ENCODE measurements at regions not wholly inside any gene's neighbourhood (a gene's known extent, or its start where the extent isn't known, plus 50 kb on each side); places are given as distances from the start of the nearest gene placed in this dataset.
A peak's percentile ranks its signal among the peaks of the same experiment; 100 is the strongest.

DNA sequence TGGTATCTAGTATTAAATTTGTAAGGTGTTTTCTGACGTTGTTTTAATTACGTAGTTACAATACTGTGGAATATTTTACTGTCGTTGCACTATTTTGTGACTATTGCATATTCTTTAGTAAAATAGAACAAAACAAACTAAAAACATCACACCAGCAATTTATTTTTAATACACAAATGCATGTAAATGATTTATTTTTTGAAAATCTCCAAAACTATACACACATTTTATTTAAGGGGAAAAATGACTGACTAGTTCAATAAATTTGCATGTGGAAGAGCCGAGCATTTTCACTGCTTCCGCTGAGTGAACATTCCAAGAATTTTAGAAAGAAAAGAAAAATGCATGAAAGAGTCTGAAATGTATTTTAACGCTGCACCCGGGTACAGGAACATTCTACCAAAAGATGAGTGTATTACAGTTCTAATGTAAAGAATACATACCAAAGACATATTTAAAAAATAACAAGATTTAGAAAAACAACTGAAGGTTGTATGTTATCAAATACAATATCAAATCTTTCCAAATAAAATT is 257.7 kb downstream of the MEIS1 start:
- DNase-seq = no peak

DNA sequence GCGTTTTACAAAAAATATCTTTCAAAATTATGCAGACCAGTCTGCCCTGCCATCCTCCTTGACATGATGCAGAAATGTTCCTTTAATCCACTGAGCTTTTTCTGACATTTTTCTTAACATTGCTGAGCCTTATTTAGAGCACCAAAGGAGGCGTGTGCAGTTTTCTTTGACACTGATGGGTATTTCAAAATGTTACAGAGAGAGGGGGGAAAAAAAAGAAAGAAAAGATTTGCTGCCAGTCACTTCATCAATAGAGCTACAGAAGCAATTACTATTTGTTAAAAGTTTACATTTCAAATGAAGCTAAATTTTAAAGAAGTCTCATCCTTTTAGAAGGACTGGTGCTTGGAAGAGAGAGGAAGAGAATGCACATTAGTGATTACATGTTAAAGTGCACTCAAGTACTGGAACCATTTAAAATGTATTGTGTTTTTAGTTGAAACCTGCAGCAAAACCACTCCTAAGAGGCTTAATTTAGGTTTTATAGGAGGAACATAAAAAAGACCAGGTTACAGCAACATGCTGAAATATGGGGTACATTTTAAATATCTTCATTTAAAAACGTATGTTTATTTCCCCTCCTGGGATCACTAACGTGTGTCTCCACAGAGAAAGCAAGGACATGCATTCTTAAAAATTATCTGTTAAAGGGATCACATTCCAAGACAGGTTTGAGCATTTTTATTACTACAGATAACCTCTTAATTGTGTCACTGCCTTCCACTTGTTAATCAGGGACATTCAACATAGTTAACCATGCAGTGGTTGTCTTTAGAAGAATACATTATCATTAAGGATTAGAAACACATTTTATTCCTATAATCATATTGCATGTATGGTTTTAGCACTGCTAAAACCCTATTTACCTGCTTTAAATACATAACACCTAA is 258.4 kb downstream of the MEIS1 start:
- DNase-seq = no peak

DNA sequence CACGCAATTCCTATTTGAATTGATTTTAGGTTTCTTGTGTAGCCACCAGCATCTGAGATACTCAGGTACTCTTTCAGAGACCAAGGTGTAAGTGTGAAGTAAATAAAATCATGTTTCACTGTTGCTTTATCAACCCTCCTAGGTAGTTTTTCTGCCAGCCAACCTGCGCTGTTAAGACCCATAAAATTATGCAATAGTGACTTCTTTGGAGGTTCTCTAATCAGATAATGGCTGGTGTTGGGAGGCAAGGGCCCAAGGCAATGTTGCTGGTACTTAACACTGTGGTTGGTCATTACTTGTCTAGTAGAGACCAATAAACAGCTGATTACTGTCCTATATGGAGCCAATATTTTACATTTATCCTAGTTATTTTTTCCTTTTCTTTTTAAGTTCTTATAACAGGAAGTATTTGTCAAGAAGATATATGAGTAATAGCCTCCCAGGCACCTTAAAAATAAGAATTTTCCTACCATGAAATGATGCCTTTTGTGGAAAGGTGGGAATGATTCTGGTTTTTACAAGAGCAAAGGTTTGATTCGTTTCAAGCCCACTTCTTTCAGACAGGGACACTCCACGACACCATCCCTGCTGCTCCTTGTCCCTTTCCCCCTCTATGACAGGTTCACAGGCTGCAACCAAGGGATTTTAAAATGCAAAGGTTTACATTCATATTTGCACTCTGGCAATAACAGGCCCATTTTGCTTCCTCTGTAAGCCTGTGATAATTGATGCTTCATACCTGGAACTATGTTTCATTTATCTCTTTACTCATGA is 259.3 kb downstream of the MEIS1 start:
- no peak for DNase-seq

DNA sequence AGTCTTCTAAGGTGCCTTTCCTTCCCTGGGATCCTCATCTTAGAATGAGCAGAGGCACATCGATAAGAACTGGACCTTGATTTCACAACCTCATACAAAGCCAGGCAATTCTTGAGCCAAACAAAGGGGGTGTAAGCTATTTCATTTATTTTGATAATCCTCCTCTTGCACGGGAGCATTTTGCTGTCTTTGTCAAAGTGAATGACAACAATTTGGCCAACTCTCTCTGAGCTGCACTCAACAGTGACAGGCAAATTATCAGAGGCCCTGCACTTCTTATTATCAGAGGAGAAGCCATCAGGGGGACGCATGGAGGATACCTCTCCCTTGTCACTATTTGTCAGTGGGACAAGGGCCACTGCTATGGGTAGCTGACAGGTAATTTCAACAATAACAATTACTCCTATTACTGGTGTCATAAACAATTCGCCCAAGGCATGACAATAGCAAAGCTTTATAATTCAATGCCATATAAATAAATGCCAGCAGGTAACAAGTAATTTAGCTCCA is 260.4 kb downstream of the MEIS1 start:
- no peak for DNase-seq

- peak; percentile 3 for DNase-seq
These were observed 261.4 kb downstream of the MEIS1 start for GRCh38 chr2:66696374-66696773.

GRCh38 chr2:66696886-66697285 is 262.0 kb downstream of the MEIS1 start:
- no peak for DNase-seq

DNA sequence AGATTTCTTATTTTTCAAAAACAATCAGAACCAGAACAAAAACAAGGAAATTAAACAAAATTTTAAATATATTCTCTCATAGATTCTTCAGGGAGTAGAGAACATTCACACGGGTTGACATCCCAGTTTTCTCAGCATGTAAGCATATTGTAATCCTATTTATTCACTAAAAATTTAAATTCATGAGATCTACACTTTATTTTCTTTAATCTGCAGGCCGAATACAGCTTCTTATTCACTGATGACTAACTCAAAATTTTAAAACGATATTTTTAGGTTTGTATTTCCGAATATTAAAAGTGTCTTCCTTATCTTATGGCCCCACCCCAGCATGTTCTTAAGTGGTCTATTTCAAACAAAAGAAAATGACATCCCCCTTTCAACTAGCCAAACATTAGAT is 262.4 kb downstream of the MEIS1 start:
- no peak for DNase-seq

- DNase-seq = no peak
These were observed 263.2 kb downstream of the MEIS1 start for GRCh38 chr2:66698091-66698490.

DNA sequence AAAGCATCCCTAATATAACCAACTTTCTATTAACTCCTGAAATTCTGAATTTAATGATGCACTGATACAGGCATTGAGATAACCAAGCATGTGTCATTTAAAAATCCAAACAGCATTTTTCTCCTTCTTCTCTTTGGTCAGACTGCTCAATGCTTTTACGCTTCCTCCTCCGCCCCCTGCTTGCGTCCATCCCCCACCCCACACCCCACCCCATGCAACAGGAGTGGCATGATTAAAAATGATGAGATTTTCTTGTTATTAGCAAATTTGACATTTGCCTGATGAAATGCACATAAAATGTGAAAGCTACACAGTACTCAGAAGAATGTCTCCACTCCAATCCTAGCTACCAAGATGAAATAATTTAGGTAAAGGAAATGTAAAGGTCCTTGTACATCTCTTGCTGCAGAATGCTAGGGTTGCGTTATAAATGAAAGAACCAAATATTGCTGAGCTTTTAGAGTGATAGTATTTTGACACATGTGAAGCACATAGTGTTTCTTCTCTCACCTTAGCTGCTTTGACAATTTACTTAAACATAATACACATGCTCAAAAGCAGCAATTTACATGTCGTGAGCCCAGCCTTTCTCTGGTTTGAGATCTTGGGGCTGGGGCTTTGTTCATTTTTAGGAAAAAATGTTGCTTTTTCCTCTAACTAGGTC is 263.8 kb downstream of the MEIS1 start:
- DNase-seq = no peak

DNA sequence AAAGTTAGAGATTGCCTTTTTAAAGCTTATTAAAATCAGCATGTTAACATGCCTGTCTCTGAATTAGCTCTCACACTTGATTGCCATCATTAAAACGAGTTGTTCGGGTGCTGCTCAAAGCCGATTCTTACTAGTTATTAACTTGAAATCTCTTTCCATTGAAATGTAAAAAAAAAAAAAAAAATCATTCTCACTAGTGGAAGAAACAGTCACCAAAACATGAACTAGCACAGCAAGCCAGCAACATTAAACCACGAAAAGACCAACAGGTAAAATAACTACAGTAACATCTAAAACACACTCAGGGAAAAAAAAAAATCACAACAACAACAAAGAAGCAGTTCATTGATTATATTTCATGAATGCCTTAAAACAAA is 264.5 kb downstream of the MEIS1 start:
- DNase-seq = no peak

DNA sequence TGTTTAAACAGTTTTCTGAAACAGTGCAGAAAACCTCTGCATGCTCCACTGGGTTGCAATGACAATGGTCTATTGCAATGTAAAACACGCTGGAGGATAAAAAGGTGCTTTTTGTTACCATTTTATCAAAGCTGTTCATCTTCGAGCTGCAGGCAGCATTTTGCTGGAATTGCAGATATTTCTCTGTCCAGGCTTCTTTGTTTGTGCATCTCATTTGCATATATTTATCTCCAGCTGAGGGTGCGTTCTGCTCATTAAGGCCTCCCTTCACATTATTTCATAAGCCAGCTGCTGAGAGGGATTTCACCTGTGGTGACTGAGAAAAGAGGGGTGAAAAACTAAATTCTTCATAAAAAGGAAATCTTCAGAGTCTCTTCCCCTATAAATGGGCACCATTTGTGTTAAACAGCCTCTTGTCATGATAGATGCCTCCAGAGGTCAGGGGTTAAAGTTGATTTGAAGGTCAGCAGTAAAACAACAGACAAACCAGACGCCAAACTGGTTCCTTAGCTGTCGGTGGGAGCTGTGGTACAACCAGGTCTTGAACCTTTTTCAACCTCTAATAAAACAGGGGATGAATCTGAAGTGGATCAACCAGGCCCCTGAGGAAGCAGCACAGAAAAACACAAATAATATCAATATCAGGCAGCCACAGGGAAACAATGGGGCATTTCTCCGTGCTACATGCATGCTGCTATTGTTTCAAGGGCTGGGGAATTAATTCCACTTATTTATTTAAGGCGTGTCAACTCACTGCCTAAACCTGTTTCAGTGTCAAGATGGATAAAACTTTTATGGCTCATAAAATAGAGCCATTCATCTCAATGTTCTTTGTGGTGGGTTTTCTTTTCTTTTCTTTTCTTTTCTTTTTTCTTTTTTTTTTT is 265.1 kb downstream of the MEIS1 start:
- DNase-seq = no peak

GRCh38 chr2:66700677-66701066 is 265.7 kb downstream of the MEIS1 start:
- DNase-seq = no peak

- DNase-seq = no peak
These were observed 266.3 kb downstream of the MEIS1 start for GRCh38 chr2:66701251-66701650.

DNA sequence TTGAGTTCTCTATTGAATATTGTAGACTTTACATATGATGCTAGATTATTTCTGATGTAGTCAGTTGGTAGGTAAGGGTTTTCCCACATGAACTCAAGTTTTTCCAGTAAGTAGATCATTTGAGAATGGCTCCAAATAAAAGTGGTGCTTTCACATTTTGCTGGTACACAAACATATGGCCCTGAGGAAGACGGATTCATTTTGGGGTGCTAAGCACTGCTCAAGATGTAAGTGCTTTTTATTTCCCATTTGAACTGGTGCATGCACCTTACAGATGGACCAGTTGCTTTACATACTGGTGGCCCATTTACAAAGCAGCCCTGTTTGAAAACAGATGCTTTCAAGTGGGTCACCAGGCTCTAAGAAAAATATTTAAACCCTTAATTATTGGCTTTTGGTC is 266.7 kb downstream of the MEIS1 start:
- DNase-seq = no peak

GRCh38 chr2:66702301-66702700 is 267.4 kb downstream of the MEIS1 start:
- no peak for DNase-seq

GRCh38 chr2:66704786-66705185 is 269.9 kb downstream of the MEIS1 start:
- no peak for DNase-seq

DNA sequence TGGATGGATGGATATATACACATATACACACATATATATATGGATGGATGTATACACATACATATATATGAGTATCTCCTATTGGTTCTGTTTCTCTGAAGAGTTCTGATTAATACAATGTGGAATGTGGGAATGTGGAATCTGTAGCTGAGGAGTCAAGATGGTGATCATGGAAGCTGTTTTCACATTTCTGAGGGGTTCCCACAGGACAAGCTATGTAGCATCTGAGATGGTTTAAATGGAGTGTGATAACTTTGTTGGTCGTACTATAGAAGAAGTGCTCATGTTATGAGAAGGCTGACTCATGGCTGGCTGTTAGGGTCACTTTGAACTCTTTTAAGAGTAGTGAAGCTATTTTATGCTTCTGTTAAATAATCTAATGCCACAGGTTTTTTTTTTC is 279.7 kb downstream of the MEIS1 start:
- DNase-seq = no peak

- DNase-seq = no peak
These were observed 282.4 kb downstream of the MEIS1 start for GRCh38 chr2:66717218-66717905.

DNA sequence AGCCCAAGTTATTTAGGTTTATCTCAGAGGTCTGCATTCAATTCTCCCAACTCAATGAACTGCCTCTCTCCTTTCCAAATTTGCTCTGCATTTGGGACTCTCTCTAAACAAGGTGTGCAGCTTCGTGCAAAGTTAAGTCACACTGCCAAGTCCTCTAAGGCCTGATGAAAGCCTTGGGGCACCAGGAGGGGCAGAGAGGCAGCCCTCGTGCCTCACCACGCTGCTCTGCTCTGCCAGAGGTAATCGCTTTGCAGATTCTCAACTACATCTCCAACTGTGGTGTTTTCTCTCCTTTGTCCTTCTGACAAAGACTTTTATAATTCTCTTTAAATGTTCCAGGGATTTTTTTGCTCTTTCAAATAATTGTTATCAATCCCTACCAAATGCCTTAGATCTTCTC is 283.0 kb downstream of the MEIS1 start:
- DNase-seq = no peak

- no peak for DNase-seq
These were observed 286.9 kb downstream of the MEIS1 start for GRCh38 chr2:66721776-66722175.

- DNase-seq = no peak
These were observed 289.3 kb downstream of the MEIS1 start for GRCh38 chr2:66724241-66724640.

All from NCI-H774 (cell line).